Trophoblast cell (in vitro differentiated cells and primary cell): ENCODE measurements at regions not wholly inside any gene's neighbourhood (a gene's known extent, or its start where the extent isn't known, plus 50 kb on each side); places are given as distances from the start of the nearest gene placed in this dataset.

Experiments used
- DNase-seq, 2 donors: peaks; one replicate each; pipeline ENCODE4 v3.0.0-alpha.2; 2016
- H2AFZ ChIP-seq: 2 replicates; pipeline ENCODE4 v1.6.1; 2013; ENCODE audit warnings: low read length, moderate library complexity, mild to moderate bottlenecking; ENCODE audit not compliant: insufficient read depth, poor library complexity
- H2AK5ac ChIP-seq: 2 replicates; pipeline ENCODE4 v1.6.1; 2013; ENCODE audit warnings: mild to moderate bottlenecking, low read length
- H2BK120ac ChIP-seq: 2 replicates; pipeline ENCODE4 v1.6.1; 2013; ENCODE audit warnings: low read length, mild to moderate bottlenecking, moderate library complexity; ENCODE audit not compliant: insufficient read depth, poor library complexity
- H2BK12ac ChIP-seq: 2 replicates; pipeline ENCODE4 v1.6.1; 2013; ENCODE audit warnings: mild to moderate bottlenecking, low read length, moderate library complexity
- H2BK5ac ChIP-seq: 2 replicates; pipeline ENCODE4 v1.6.1; 2013; ENCODE audit warnings: low read length, low read depth, moderate library complexity, mild to moderate bottlenecking; ENCODE audit not compliant: poor library complexity
- H3K14ac ChIP-seq: 2 replicates; pipeline ENCODE4 v1.6.1; 2013; ENCODE audit warnings: mild to moderate bottlenecking, low read length
- H3K18ac ChIP-seq: 2 replicates; pipeline ENCODE4 v1.6.1; 2013; ENCODE audit warnings: mild to moderate bottlenecking, low read length
- H3K23ac ChIP-seq: 2 replicates; pipeline ENCODE4 v1.6.1; 2013; ENCODE audit warnings: low read length
- H3K27ac ChIP-seq: 2 replicates; pipeline ENCODE4 v1.5.1; 2013; ENCODE audit warnings: low read depth, mild to moderate bottlenecking, inconsistent platforms, low read length, moderate library complexity
- H3K27me3 ChIP-seq: 2 replicates; pipeline ENCODE4 v1.6.1; 2013; ENCODE audit warnings: inconsistent platforms, mild to moderate bottlenecking, low read length, moderate library complexity; ENCODE audit not compliant: insufficient read depth
- H3K36me3 ChIP-seq, 2 experiments: 1 replicate in 1 of 2; 2 replicates in 1 of 2; pipeline ENCODE4 v1.6.1; 2013; ENCODE audit warnings: low read length in 2 of 2, mild to moderate bottlenecking in 2 of 2, moderate library complexity in 1 of 2; ENCODE audit not compliant: insufficient read depth in 2 of 2, control insufficient read depth in 1 of 2
- H3K4ac ChIP-seq: 2 replicates; pipeline ENCODE4 v1.6.1; 2013; ENCODE audit warnings: low read depth, mild to moderate bottlenecking, low read length, moderate library complexity
- H3K4me1 ChIP-seq, 2 experiments: 1 replicate in 1 of 2; 2 replicates in 1 of 2; pipeline ENCODE4 v1.6.1; 2013; ENCODE audit warnings: low read length in 2 of 2, mild to moderate bottlenecking in 2 of 2, moderate library complexity in 1 of 2; ENCODE audit not compliant: insufficient read depth in 2 of 2, control insufficient read depth in 1 of 2
- H3K4me2 ChIP-seq: 2 replicates; pipeline ENCODE4 v1.6.1; 2013; ENCODE audit warnings: inconsistent platforms, mild to moderate bottlenecking, low read length, moderate library complexity
- H3K4me3 ChIP-seq: 2 replicates; pipeline ENCODE4 v1.5.1; 2013; ENCODE audit warnings: mild to moderate bottlenecking, low read depth, low read length, inconsistent platforms
- H3K79me1 ChIP-seq: one replicate; pipeline ENCODE4 v1.6.1; 2013; ENCODE audit warnings: low read length
- H3K79me2 ChIP-seq: 2 replicates; pipeline ENCODE4 v1.6.1; 2013; ENCODE audit warnings: low read length, mild to moderate bottlenecking; ENCODE audit not compliant: control insufficient read depth, insufficient read depth, poor library complexity
- H3K9ac ChIP-seq: 2 replicates; pipeline ENCODE4 v1.6.1; 2013; ENCODE audit warnings: mild to moderate bottlenecking, low read length
- H3K9me3 ChIP-seq: 2 replicates; pipeline ENCODE4 v1.6.1; 2013; ENCODE audit warnings: low read depth, mild to moderate bottlenecking, control low read depth, inconsistent platforms, low read length; ENCODE audit not compliant: insufficient read depth
- H4K12ac ChIP-seq: 2 replicates; pipeline ENCODE4 v1.6.1; 2013; ENCODE audit warnings: low read depth, mild to moderate bottlenecking, low read length, moderate library complexity
- H4K8ac ChIP-seq: 2 replicates; pipeline ENCODE4 v1.6.1; 2013; ENCODE audit warnings: low read depth, mild to moderate bottlenecking, low read length, moderate library complexity
- H4K91ac ChIP-seq: one replicate; pipeline ENCODE4 v1.6.1; 2013; ENCODE audit warnings: low read depth, mild to moderate bottlenecking, low read length, moderate library complexity
- whole genome bisulfite sequencing: extraction: QIAGEN DNeasy Blood & Tissue Kit; methylation state at CpG from one replicate; pipeline ENCODE4 v1.1.7; 2013; ENCODE audit warnings: missing lambda C conversion rate; ENCODE audit not compliant: insufficient read length, insufficient coverage; ENCODE audit errors: extremely low coverage; 5-methylcytosine and 5-hydroxymethylcytosine counted together

DNA sequence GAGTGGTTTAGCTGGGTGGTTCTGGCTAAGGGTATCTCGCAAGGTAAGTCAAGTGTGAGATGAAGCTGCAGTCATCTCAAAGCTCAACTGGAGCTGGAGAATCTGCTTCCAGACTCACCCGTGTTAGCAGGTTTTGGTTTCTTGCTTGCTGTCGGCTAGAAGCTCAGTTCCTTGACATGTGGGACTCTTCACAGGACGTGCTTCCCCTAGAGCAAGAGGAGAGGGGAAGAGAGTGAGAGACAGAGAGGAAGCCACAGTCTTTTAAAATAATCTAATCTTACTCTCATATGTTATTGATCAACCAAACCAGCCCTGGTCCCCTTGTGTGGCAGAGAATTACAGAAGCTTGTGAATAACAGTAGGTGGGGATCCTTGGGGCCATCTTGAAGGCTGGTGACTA is 199.5 kb downstream of the REEP3 start:
- DNase-seq = no peak
- H4K12ac ChIP-seq = no peak overlapping the region
- H3K27me3 ChIP-seq = no peaks in the 10 kb centered on the region
- no peak overlapping the region for H4K91ac ChIP-seq
- H3K18ac ChIP-seq = no peak overlapping the region
- no peak overlapping the region for H3K4ac ChIP-seq
- no peak overlapping the region for H3K23ac ChIP-seq
- H3K4me1 ChIP-seq = no peaks in the 10 kb centered on the region
- H2AK5ac ChIP-seq = no peak overlapping the region
- H2BK120ac ChIP-seq = no peak overlapping the region
- H3K79me2 ChIP-seq = no peaks in the 10 kb centered on the region
- no peaks in the 10 kb centered on the region for H3K9me3 ChIP-seq
- no peak overlapping the region for H2BK5ac ChIP-seq
- no peak overlapping the region for H2BK12ac ChIP-seq
- H3K4me3 ChIP-seq = no peak overlapping the region
- H3K4me2 ChIP-seq = no peak overlapping the region
- H3K36me3 ChIP-seq = no peaks in the 10 kb centered on the region
- H2AFZ ChIP-seq = no peak overlapping the region
- H3K9ac ChIP-seq = no peak overlapping the region
- H3K27ac ChIP-seq = no peak overlapping the region
- WGBS = no CpG with 5 or more reads among the region's 4 CpGs
- H4K8ac ChIP-seq = no peak overlapping the region
- no peak overlapping the region for H3K14ac ChIP-seq
- H3K79me1 ChIP-seq = no peaks in the 10 kb centered on the region

DNA sequence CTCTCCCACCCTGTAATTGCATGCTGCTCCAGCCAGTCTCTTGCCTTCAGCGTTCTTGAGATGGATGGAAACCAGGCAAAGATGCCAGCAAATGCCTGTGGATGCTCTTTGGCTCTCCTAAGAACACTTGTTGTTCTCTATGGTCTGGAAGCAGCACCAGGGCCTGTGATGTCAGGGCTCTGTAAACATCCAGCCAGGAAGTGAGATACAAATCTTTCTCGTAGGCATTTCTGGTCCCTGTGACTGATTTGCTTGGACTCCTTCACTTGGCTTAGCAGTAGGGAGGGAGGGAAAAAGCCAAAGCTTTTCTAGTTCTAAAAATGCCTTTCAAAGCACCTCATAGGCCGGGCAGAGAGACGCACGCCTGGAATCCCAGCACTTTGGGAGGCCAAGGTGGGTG is 201.3 kb downstream of the REEP3 start:
- H4K12ac ChIP-seq = no peak overlapping the region
- H3K27ac ChIP-seq = no peak overlapping the region
- H3K27me3 ChIP-seq = no peaks in the 10 kb centered on the region
- no peak overlapping the region for H2BK12ac ChIP-seq
- no peak overlapping the region for H2AK5ac ChIP-seq
- H3K79me2 ChIP-seq = no peaks in the 10 kb centered on the region
- no peak overlapping the region for H3K4me2 ChIP-seq
- no peak overlapping the region for H3K23ac ChIP-seq
- H2BK120ac ChIP-seq = no peak overlapping the region
- WGBS = no CpG with 5 or more reads among the region's 5 CpGs
- H3K9me3 ChIP-seq = no peaks in the 10 kb centered on the region
- no peaks in the 10 kb centered on the region for H3K4me1 ChIP-seq
- no peak overlapping the region for H3K4me3 ChIP-seq
- H2BK5ac ChIP-seq = no peak overlapping the region
- no peaks in the 10 kb centered on the region for H3K36me3 ChIP-seq
- H3K4ac ChIP-seq = no peak overlapping the region
- no peaks in the 10 kb centered on the region for H3K79me1 ChIP-seq
- no peak overlapping the region for H3K9ac ChIP-seq
- H2AFZ ChIP-seq = no peak overlapping the region
- H4K91ac ChIP-seq = no peak overlapping the region
- no peak overlapping the region for H3K14ac ChIP-seq
- H4K8ac ChIP-seq = no peak overlapping the region
- no peak overlapping the region for H3K18ac ChIP-seq
- peak; percentile 59 to 78 for DNase-seq

DNA sequence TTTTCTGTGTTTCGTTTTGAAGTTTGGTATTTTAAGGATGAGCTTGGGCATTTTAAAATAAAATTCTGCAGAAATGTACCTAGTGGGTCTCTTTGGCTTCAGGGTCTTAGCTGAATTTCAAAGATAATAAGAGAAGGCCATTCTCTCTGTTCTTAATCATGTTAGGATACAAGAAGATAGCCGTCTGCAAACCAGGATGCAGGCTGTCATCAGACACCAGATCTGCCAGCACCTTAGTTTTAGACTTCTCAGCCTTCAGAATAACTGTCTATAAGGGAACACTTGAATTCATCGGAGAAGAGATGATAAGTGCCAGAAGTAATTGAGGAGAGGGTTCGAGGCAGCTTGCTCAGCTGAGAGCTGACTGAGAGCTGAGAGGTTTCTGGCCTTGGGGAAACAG is 202.1 kb downstream of the REEP3 start:
- Histone ChIP-seq H3K4me2 (no peak overlapping the region), H4K8ac (no peak overlapping the region), H3K9ac (no peak overlapping the region), H2BK120ac (no peak overlapping the region), H3K27ac (no peak overlapping the region), H2AFZ (no peak overlapping the region), H3K18ac (no peak overlapping the region), H3K23ac (no peak overlapping the region), H3K4me3 (no peak overlapping the region), H3K4ac (no peak overlapping the region), H2BK5ac (no peak overlapping the region), H2AK5ac (no peak overlapping the region), H4K12ac (no peak overlapping the region), H2BK12ac (no peak overlapping the region), H3K36me3 (no peaks in the 10 kb centered on the region), H4K91ac (no peak overlapping the region), H3K14ac (no peak overlapping the region), H3K79me2 (no peaks in the 10 kb centered on the region), H3K9me3 (no peaks in the 10 kb centered on the region), H3K27me3 (no peaks in the 10 kb centered on the region), H3K4me1 (no peaks in the 10 kb centered on the region), H3K79me1 (no peaks in the 10 kb centered on the region)
- no peak for DNase-seq
- WGBS = no CpG with 5 or more reads among the region's 4 CpGs

DNA sequence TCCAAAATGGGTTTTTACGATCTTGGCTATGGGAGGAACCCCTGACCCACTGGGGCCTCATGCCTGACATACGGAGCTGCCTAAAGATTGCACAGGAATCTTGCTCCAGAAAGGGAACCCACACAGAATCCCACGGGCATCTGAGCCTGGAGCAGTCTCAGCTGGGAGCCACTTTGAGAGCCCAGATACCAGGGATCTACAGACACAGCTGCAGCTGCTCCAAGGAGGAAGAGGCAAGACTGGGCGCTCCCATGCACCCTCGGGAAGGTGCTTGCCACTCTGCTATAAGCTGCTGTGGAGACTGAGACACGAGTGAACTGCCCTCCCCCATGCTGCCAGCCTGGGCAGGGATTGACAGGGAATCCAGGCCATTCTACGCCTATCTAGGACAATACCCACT is 202.5 kb downstream of the REEP3 start:
- no peak overlapping the region for H2AK5ac ChIP-seq
- no peaks in the 10 kb centered on the region for H3K79me2 ChIP-seq
- H3K27me3 ChIP-seq = no peaks in the 10 kb centered on the region
- no peak overlapping the region for H3K18ac ChIP-seq
- H3K9ac ChIP-seq = no peak overlapping the region
- no peaks in the 10 kb centered on the region for H3K4me1 ChIP-seq
- no peak overlapping the region for H4K91ac ChIP-seq
- H3K79me1 ChIP-seq = no peaks in the 10 kb centered on the region
- H2BK120ac ChIP-seq = no peak overlapping the region
- H4K8ac ChIP-seq = no peak overlapping the region
- H3K27ac ChIP-seq = no peak overlapping the region
- H3K14ac ChIP-seq = no peak overlapping the region
- DNase-seq = no peak
- no peak overlapping the region for H2BK12ac ChIP-seq
- no peak overlapping the region for H4K12ac ChIP-seq
- H2AFZ ChIP-seq = no peak overlapping the region
- H3K4ac ChIP-seq = no peak overlapping the region
- no peak overlapping the region for H2BK5ac ChIP-seq
- no CpG with 5 or more reads among the region's 7 CpGs for WGBS
- H3K4me3 ChIP-seq = no peak overlapping the region
- no peak overlapping the region for H3K23ac ChIP-seq
- no peak overlapping the region for H3K4me2 ChIP-seq
- no peaks in the 10 kb centered on the region for H3K9me3 ChIP-seq
- H3K36me3 ChIP-seq = no peaks in the 10 kb centered on the region
